Suppressor macrophage treated with lipopolysaccharide for 1 hour (primary cell): ENCODE measurements at regions not wholly inside any gene's neighbourhood (a gene's known extent, or its start where the extent isn't known, plus 50 kb on each side); places are given as distances from the start of the nearest gene placed in this dataset.

Source experiments
- DNase-seq, 3 donors: peaks; one replicate each; pipeline ENCODE4 v3.0.0-alpha.2; 2020 to 2022

DNA sequence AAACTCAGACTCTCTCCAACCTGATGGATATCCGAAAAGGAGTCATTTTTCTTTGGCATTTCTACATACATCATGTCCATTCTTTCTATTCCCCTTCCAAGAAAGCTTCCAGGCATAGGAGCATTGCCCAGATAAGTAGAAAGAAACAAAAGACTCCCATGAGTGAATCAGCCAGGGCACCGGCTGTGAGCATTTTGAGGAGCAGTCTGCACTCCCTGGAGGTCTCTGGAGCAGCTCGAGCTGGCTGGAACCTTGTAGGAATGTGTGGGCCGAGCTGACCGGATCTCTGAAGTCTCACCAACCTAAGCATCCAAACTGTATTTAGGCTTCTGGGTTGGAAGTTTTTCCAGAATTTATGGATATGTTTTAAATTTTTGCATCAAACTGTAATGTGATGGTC is 161.4 kb upstream of the TRPC7 start:
- no peak for DNase-seq

DNA sequence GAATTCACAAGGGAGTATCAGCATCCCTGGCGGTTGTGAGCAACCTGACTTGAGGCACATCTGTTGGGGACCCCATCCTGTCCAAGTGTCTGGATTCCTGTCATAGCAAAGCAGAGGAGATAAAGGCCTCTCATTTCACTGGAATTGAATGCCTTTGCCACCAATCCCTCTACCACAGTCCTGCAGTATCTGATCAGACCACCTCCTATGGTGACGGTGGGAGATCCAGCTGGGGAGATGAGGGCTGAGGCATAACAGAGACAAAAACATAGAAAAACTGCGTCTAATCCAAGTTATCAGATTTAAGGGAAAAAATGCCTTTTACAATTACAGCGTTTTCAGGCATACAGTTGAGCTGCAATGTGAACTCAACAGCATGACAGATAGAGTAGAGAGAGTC is 160.7 kb upstream of the TRPC7 start:
- no peak for DNase-seq

DNA sequence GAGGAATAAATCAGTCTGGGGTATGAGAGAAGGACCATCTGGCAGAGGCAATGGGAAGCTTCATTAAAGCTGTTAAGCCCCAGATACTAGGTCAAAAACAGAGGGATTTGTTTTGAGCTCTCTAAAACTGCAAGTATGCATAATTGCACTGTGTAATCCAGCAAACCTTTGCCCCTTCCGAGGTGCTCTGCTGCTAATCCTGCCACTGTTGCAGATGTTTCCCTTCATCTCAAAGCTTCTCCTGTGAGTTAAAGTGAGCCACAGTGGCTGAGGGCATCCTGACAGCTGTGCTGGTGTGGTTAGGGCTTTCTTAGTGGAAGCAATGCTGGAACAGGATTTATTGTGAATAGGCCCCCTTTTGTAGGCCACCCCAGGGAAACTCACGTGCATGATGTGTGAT is 160.3 kb upstream of the TRPC7 start:
- no peak for DNase-seq

DNA sequence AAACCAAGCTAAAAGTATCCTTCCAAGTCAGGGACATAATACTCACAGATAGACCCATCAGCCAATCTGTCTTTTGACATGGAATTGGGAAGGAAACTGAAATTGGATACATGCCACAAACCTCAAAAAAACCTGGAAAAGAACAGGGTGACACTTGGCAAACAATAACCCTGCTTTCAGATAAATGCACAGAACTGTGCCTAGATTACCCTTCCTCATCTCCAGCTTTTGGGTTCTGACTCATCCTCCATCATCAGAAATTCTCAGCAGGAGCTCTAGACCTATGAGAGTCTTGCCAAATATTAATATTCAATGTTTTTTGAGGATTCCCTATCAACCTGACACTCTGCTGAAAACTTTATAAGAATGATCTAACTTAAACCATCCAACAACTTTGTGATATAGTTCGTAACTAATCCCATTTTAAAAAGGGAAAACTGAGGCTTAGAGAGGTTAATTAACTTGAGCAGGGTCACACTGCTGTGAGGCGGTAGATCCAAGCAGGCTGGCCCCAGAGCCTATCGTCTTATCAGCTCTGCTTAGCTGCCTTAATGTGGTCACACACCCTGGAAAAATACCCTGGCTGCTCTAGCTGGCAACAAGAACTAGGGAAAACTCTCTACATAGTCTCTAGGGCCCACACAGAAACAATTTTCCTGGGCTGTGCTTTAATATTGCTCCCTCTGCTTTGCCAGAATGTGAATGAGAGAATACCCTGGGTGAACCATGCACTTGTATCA is 157.0 kb upstream of the TRPC7 start:
- DNase-seq: no peak

DNA sequence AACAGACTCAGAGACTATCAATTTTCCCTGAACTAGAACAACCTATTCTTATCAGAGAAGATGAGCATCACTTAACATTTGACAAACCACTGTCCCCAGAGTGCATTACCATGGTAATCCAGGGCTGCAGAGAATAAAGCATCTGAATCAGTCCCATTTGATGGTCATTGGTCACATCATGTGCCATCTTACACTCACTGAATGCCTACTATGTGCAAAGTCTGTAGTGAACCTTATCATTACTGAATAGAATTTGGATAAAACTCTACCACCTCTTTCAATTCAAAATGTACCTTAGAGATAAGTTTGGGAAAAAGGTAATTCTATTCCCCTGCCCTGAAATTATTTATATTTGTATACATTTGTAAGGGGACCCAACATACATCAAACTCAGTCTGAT is 156.4 kb upstream of the TRPC7 start:
- DNase-seq: no peak

DNA sequence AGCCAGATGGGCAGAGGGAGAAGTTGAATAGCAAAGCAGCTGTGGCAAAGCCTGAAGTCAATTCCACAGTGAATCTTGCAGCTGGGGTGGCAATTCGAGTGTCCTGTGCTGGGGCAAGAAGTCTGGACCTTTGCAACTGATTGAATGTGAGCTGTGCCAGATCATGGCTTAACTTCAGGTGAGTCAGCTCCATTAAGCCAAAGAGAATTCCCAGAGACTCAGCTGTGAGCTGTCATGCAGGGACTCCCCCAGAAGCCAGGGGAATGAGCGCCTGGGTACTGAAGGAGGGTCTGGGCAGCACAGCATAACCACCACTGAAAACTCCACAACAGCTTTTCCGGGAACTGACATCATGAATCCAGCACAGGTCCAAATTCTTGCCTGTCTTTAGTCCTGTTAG is 153.5 kb upstream of the TRPC7 start:
- no peak for DNase-seq

DNA sequence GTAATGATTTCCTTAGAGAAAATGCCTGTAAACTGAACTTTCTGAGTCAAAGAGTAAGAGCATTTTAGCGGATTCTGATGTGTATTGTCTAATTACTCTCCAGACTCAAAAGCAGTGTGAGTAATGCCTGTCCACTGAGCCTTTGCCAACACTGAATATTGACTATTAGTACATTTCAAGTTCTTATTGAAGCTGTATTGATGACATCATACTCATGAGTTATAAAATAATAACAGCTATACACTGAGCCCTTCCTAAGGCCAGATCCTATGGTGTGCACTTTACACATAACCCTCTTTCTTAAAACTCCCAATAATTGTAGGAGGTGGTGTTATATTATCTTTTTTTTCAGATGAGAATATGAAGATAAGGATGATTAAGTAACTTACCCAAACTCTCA is 152.8 kb upstream of the TRPC7 start:
- DNase-seq: no peak

DNA sequence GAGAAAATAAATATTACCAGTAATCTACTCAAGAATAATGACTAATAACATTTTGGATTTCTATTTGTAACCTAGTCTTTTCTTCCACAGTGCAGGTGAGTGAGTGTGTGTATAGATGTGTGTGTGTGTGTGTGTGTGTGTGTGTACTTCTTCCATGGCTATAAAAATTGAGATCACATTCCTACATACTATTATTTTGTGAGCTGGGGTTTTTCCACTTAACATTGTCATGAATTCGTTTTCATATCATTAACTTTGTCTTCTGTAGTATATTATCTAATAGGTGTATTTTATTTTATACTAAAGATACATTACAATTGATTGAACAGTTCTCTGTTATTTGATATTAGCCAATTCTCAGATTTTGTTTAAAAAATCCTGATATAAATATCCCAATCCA is 152.4 kb upstream of the TRPC7 start:
- DNase-seq: no peak

DNA sequence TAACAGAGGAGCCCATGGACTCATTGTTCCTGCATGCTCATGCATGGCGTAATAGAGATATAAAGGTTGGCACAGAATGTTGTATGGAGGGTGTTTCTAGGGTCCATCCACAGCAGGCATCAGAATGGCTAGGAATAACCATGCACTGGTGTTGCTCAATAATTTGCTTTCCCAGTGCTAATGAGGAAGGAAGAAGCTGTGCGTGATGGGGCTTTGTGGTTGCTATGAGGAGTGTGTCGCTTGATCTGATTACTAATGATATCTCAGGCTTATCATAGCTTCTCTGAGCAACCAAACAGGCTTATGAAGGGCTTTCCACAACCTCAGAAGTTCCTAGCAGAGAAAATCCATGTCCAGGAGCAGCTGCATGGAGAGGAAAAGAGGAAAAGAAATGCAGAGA is 151.3 kb upstream of the TRPC7 start:
- DNase-seq: peak in 2 of 3 donors; percentile 2 to 11

DNA sequence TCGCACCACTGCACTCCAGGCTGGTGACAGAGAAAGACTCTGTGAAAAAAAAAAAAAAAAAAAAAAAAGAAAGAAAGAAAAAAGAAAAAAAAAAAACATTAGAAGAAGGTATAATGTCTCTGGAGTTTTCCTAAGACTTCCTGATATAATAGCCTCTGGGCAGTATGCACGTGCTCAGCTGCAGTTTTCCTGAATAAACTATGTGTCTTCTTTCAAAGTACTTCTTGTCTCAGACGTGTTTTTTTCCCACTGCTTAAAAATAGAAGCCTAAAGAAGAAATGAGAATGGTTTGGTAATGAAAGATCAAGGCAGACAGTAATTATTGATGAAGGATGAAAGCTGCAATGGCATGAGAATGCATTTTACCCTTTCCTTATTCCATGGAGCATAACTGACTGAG is 148.1 kb upstream of the TRPC7 start:
- no peak for DNase-seq

DNA sequence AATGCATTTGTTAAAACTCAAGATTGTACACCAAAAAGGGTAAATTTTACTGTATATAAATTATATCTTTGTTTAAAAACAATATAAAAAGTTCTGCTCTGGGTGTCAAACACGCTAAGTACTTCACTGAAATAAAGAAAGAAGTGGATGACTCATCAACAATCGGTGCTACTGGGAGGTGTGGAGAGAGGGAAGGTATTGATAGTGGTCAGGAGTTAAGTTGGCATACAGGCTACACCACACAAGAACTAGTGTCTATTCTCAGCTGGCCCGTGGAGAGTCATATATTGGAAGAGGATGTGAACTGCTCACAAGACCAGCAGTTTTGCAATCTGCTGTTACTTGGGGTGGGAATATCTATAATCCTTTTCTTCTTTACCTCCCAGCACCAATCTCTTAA is 145.7 kb upstream of the TRPC7 start:
- DNase-seq: no peak

DNA sequence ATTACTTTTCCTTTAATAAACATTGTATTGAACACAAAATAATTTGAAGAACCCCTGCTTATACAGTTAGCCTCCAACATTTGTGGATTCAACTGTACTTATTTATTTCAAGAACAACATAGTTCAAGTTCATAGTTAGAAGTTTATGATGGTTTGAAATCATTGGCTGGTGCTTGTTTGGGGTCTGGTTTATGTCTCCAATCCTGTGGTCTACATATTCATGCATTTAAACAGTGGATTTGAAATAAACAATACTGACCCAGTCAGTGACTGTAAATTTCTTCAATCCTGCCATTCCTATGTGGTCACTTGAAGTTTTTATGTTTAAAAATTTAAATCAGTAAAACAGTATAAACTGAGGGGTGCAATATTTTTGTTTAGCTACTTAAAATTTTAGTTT is 145.1 kb upstream of the TRPC7 start:
- DNase-seq: no peak

DNA sequence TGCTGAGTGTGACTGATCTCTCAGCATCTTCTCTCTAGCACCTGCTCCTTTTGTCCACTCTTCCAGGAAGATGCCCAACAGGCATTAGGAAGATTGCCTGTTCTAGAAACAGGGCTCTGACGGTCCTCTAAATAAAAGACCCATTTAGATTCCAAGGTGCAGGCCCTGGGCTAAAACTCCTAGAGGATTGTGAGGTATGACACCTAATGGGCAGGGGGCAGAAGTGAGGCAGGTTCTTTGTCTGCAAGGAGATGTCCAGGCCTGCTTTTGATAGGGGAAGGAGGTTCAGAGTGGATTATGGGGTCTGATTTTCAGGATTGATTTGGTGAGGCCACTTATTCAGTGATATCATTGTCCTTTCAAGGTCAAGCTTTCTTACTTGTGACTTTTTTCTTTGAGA is 140.8 kb upstream of the TRPC7 start:
- DNase-seq: no peak

DNA sequence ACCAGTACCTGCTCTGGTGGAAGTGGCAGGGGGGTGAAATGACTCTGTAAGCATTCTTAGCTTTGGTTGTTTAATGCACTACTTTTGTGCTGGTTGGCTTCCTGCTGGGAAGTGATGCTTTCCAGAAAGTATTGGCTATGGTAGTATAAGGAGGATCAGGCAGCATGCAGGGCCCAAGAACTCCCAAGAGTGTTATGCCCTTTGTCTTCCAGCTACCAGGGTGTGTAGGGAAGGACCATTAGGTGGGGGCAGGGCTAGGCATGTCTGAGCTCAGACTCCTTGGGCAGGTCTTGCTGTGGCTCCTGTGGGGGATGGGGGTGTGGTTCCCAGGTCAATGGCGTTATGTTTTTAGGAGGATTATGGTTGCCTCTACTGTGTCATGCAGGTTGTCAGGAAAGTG is 135.8 kb upstream of the TRPC7 start:
- DNase-seq: no peak

DNA sequence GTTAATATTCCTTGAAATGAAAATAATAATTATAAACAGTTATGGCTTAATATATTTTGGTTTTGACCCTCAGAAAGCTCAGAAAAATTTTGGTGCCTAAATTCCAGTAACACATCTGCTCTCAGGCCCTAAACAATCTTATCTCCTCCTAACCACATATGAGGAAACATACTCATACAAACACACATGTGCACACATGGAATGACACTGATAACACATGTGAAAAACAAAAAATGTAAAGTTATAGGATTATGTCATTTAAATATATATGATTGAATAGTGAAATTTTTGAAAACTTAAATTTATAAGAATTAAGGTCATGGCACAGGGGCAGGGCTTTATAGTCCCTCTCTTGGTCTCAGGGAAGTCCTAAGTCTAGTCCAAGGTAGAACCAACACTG is 127.2 kb upstream of the TRPC7 start:
- DNase-seq: no peak

DNA sequence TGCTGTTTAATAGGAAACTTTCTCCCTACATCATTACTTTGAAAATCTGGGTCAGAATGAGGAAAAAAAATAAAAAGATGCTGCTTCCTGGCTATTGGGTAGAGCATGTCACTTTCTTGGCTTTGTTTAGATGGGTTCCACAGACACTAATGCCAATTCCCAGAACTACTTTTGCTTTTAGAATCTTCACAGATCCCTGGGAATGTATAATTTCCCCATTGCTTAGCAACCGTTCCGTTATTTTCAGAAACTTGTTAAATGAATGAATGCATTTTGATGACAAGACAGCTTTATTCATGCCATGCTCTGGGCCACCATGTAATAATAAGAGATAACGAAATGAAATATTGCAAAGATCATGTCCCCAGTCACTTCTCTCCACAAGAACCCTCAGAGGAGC is 126.5 kb upstream of the TRPC7 start:
- no peak for DNase-seq

DNA sequence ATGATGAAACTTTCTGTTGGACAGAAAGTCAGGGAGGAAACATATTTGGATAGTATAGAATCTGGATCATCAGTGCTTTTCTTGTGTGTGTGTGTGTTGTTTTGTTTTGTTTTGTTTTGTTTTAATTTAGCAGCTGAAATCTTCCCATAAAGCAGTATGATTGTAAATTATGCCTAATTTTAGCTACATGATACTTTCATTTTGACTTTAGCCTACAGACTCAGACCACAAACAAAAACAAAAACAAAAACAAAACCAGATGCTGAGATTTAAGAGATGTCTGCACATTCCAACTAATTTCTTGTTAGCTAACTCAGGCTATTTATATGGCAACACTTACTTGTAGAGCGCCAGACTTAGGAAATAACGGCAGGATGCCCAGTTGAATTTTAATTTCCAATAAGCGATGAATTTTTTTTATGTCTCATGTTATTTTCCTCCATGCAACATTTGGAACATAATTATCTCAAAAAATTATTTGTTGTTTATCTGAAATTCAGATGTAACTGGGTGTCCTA is 119.5 kb upstream of the TRPC7 start:
- no peak for DNase-seq

DNA sequence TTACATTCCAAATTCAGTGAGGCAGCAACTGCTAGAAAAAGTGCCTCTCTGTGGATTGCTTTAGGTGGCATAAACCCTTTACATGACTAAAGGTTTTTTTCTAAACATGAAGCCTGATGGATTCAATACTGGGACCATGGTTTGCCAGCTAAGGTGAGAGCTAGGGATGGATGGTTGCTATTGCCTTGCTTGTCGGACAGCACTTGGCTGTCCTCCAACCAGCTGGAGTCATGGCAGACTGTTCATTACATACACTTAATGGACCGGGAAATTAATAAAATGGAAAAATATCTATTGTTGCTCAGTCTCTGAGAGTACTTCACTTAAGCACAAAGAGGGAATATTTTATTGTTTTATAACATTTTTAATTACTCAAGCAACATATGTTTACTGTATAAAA is 116.9 kb upstream of the TRPC7 start:
- DNase-seq: no peak

DNA sequence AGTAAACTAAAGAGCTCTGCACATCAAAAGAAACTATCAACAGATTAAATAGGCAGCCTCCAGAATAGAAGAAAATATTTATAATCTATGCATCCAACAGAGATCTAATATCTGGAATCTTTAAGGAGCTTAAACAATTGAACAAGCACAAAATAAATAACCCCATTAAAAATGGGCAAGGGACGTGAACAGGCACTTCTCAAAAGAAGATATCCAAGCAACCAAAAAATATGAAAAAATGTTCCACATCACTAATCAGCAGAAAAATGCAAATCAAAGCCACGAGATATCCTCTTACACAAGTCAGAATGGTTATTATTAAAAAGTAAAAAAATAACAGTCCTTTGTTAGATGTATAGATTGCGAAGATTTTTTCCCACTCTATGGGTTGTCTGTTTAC is 109.1 kb upstream of the TRPC7 start:
- no peak for DNase-seq

DNA sequence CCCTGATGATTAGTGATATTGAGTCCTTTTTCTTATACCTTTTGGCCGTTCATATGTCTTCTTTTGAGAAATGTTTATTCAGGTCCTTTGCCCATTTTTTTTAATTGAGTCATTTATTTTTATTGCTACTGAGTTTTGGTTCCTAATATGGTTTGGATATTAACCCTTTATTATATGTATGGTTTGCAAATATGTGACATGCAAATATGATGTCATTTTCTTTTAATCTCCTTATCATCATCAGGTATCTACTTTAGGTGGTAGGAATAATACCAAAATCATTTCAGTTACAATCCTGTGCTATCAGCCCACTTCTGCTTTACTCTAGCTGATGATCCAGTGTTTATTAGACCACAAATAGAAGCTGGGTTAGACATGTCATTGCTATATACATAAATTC is 102.3 kb upstream of the TRPC7 start:
- DNase-seq: no peak

DNA sequence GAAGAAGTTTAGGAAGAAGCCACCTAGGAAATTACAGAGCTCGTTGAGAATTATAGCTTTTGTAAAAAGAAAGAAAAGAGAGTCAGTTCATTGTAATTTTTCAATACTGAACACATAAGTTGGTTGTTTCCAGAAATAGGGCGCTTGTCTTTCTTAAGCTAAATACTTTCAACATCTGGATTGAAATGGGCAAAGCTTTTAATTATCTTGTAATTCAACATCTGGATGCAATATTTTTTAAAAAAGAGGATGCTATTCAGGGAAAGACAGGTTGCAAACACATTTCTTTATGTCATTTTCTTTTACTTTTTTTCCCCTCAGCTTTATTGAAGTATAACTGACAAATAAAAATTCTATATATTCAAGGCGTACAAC is 100.7 kb upstream of the TRPC7 start:
- no peak for DNase-seq

DNA sequence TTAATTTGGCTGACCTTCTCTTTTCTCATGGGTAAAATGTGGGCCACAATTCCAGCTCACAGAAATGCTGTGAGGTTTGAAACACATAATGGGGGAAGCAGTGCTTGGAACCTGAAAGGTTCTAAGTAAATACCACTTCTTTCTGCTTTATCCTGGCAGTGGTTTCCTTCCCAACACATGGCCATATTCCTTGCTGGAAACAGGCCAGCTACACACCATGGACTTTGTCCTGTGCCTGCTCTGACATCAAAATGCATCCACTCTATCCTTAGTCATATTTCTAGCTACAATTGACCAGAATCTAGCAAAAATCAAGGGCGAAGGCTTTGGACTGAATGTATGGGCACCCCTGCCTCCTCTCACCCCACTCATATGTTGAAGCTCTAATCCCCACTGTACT is 93.1 kb upstream of the TRPC7 start:
- DNase-seq: no peak

DNA sequence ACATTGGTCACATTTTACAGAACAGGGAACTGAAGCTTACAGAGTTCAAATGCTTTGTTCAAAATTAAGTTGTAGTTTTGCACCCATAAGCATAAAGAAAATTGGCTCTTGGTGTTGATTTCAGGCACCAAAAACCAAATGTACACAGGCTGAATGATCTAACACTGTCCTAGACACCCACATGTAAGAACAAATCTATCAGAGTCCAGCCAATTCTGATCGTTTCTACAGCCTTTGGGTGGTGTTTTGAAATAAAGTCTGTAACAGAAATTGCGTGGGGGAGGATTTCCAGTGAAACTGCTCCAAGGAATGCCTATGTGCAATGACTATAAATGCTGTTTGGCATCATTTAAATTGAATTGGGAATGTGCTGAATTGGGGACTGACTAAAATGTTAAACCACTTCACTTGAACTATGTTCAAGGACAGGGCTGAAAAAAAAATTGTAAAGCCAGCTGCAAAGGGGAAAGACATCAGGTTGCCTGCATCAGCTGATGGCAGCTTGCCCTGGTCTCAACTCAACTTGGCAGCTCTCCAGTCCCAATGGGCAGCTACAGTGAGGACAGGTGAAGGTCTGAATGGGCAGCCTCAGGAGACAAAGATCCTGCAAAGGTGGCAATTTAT is 92.2 kb upstream of the TRPC7 start:
- no peak for DNase-seq

DNA sequence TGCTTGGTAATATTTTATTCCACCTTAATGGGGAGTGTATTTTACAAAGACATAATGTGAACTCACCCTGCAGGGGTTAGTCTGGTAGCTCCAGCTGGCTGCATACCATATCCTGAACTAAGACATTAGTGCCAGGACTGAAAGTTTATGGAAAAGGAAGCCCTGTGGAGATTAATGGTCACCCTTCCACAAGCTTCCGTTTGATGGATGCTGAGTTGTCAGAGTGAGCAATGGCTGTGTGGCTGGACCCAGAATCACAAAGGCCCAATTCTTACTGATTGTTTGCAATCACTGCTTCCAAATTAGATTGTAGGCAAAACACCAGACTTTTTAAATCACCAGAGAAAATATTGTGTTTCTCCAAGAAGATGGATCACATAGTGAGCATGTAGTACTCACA is 90.1 kb upstream of the TRPC7 start:
- no peak for DNase-seq
